H1 (cell line): ENCODE measurements at regions not wholly inside any gene's neighbourhood (a gene's known extent, or its start where the extent isn't known, plus 50 kb on each side); places are given as distances from the start of the nearest gene placed in this dataset.

ENCODE experiments used
- CTCF ChIA-PET: fragments of 300-600 bp; sonication (Branson Sonifier 250); formaldehyde crosslinking; loops from one replicate; lab custom pipeline; 2021; ENCODE audit not compliant: partially characterized antibody; lab: Charles Lee
- POLR2A ChIA-PET: fragments of 300-600 bp; sonication (Branson Sonifier 250); formaldehyde crosslinking; loops from one replicate; lab custom pipeline; 2021; ENCODE audit warnings: inconsistent platforms; ENCODE audit not compliant: partially characterized antibody; lab: Charles Lee
- DNase-seq, 2 experiments: peaks; one replicate each; pipeline versions ENCODE4 v3.0.0 to v3.0.0-alpha.2; 2010 to 2022; ENCODE audit warnings: low spot score in 2 of 2, low read depth in 1 of 2, mixed read lengths in 1 of 2
- FAIRE-seq: peaks from 2 replicates; lab custom pipeline; 2011; peaks lifted over from hg19 to GRCh38; lab: Jason Lieb, UNC
- H2AFZ ChIP-seq: 2 replicates; pipeline ENCODE4 v1.8.1; 2012; ENCODE audit warnings: low read length, inconsistent platforms
- H2AK5ac ChIP-seq: 2 replicates; pipeline ENCODE4 v1.6.1; 2013; ENCODE audit warnings: low read depth, low read length
- H2BK120ac ChIP-seq: replicated peaks from 2 replicates; pipeline ENCODE3; 2013; ENCODE audit warnings: low read depth, low read length, inconsistent platforms
- H2BK12ac ChIP-seq: 2 replicates; pipeline ENCODE4 v1.6.1; 2013; ENCODE audit warnings: low read depth, low read length
- H2BK15ac ChIP-seq: 2 replicates; pipeline ENCODE4 v1.6.1; 2013; ENCODE audit warnings: low read length
- H2BK20ac ChIP-seq: 2 replicates; pipeline ENCODE4 v1.6.1; 2013; ENCODE audit warnings: low read length
- H2BK5ac ChIP-seq: 2 replicates; pipeline ENCODE4 v1.6.1; 2013; ENCODE audit warnings: low read depth, low read length
- H3K14ac ChIP-seq: 2 replicates; pipeline ENCODE4 v1.6.1; 2013; ENCODE audit warnings: inconsistent platforms; ENCODE audit not compliant: insufficient read length
- H3K18ac ChIP-seq: 2 replicates; pipeline ENCODE4 v1.6.1; 2013; ENCODE audit warnings: low read length; ENCODE audit errors: extremely low read depth
- H3K23ac ChIP-seq: 2 replicates; pipeline ENCODE4 v1.6.1; 2013; ENCODE audit warnings: inconsistent platforms; ENCODE audit not compliant: insufficient read length
- H3K23me2 ChIP-seq: 2 replicates; pipeline ENCODE4 v1.6.1; 2013; ENCODE audit warnings: low read depth, low read length
- H3K27ac ChIP-seq: 2 replicates; pipeline ENCODE4 v1.6.1; 2011; ENCODE audit warnings: low read depth, low read length, inconsistent platforms
- H3K27me3 ChIP-seq, 4 experiments: replicated peaks in 1 of 4; 1 replicate in 1 of 4; 2 replicates in 3 of 4; pipeline versions ENCODE4 v1.6.1 to v1.8.1; 2011 to 2013; ENCODE audit warnings: low read length in 3 of 4, mild to moderate bottlenecking in 3 of 4, inconsistent platforms in 2 of 4, mixed read lengths in 2 of 4, moderate library complexity in 1 of 4; ENCODE audit not compliant: control insufficient read depth in 3 of 4, insufficient read depth in 3 of 4; ENCODE audit errors: extremely low read depth in 1 of 4
- H3K36me3 ChIP-seq, 4 experiments: 2 replicates each; pipeline versions ENCODE4 v1.6.1 to v1.8.1; 2011 to 2013; ENCODE audit warnings: mild to moderate bottlenecking in 4 of 4, low read length in 3 of 4, moderate library complexity in 2 of 4, control low read depth in 1 of 4, inconsistent platforms in 1 of 4; ENCODE audit not compliant: insufficient read depth in 4 of 4, control insufficient read depth in 2 of 4
- H3K4ac ChIP-seq: replicated peaks from 2 replicates; pipeline ENCODE3; 2013; ENCODE audit warnings: low read length, low read depth, mixed read lengths, inconsistent platforms; ENCODE audit not compliant: insufficient read length
- H3K4me1 ChIP-seq, 4 experiments: replicated peaks in 1 of 4; 1 replicate in 1 of 4; 2 replicates in 3 of 4; pipeline versions ENCODE4 v1.6.1 to v1.8.1; 2011 to 2013; ENCODE audit warnings: low read length in 3 of 4, inconsistent platforms in 2 of 4, mixed read lengths in 1 of 4; ENCODE audit not compliant: insufficient read depth in 4 of 4, control insufficient read depth in 3 of 4
- H3K4me2 ChIP-seq, 2 experiments: 2 replicates each; pipeline versions ENCODE4 v1.6.1 to v1.8.1; 2011 to 2013; ENCODE audit warnings: low read depth in 2 of 2, low read length in 2 of 2, control low read depth in 1 of 2, inconsistent platforms in 1 of 2, mild to moderate bottlenecking in 1 of 2; ENCODE audit not compliant: insufficient read depth in 1 of 2
- H3K4me3 ChIP-seq, 4 experiments: fragments of 200-600, 300-600 bp in 1 of 4; sonication (generic), shearing (Covaris generic), sonication (Bioruptor Twin) in 1 of 4; 2 replicates each; pipeline versions ENCODE4 v1.5.1 to v1.8.1; 2011 to 2016; ENCODE audit warnings: low read length in 4 of 4, low read depth in 3 of 4, control low read depth in 2 of 4, inconsistent platforms in 2 of 4, mild to moderate bottlenecking in 2 of 4, mixed read lengths in 1 of 4, moderate library complexity in 1 of 4; ENCODE audit not compliant: insufficient read depth in 2 of 4; ENCODE audit errors: extremely low read depth in 1 of 4
- H3K56ac ChIP-seq: replicated peaks from 2 replicates; pipeline ENCODE3; 2013; ENCODE audit warnings: low read depth, mild to moderate bottlenecking, mixed read lengths, low read length, inconsistent platforms; ENCODE audit not compliant: insufficient read length
- H3K79me1 ChIP-seq: 2 replicates; pipeline ENCODE4 v1.6.1; 2013; ENCODE audit warnings: low read depth, low read length, control low read depth
- H3K79me2 ChIP-seq, 2 experiments: 2 replicates each; pipeline versions ENCODE4 v1.6.1 to v1.8.1; 2012 to 2013; ENCODE audit warnings: low read length in 2 of 2, mild to moderate bottlenecking in 2 of 2, inconsistent platforms in 1 of 2; ENCODE audit not compliant: insufficient read depth in 2 of 2, control insufficient read depth in 1 of 2
- H3K9ac ChIP-seq, 4 experiments: replicated peaks in 1 of 4; 1 replicate in 1 of 4; 2 replicates in 3 of 4; pipeline versions ENCODE4 v1.6.1 to v1.8.1; 2011 to 2013; ENCODE audit warnings: low read depth in 3 of 4, low read length in 3 of 4, control low read depth in 2 of 4, mild to moderate bottlenecking in 2 of 4, moderate library complexity in 2 of 4, inconsistent platforms in 1 of 4; ENCODE audit errors: extremely low read depth in 1 of 4
- H3K9me3 ChIP-seq, 2 experiments: 2 replicates each; pipeline versions ENCODE4 v1.6.1 to v1.8.1; 2012 to 2013; ENCODE audit warnings: mild to moderate bottlenecking in 2 of 2, moderate library complexity in 2 of 2, control low read depth in 1 of 2, inconsistent platforms in 1 of 2, low read depth in 1 of 2, low read length in 1 of 2, mixed read lengths in 1 of 2; ENCODE audit not compliant: insufficient read depth in 2 of 2
- H4K20me1 ChIP-seq, 2 experiments: replicated peaks in 1 of 2; 2 replicates each; pipeline versions ENCODE3 to v1.8.1; 2011 to 2013; ENCODE audit warnings: inconsistent platforms in 2 of 2, low read length in 2 of 2, mild to moderate bottlenecking in 1 of 2; ENCODE audit not compliant: insufficient read depth in 2 of 2, control insufficient read depth in 1 of 2
- H4K5ac ChIP-seq: 2 replicates; pipeline ENCODE4 v1.6.1; 2013; ENCODE audit warnings: low read length, low read depth, mixed read lengths, inconsistent platforms; ENCODE audit not compliant: insufficient read length
- H4K8ac ChIP-seq: 2 replicates; pipeline ENCODE4 v1.8.0; 2013; ENCODE audit warnings: mild to moderate bottlenecking, moderate library complexity, low read length, inconsistent platforms; ENCODE audit not compliant: insufficient read depth; ENCODE audit errors: extremely low read depth
- H4K91ac ChIP-seq: replicated peaks from 2 replicates; pipeline ENCODE3; 2013; ENCODE audit warnings: low read length, mixed read lengths, inconsistent platforms; ENCODE audit not compliant: insufficient read length
- BACH1 ChIP-seq: IDR thresholded peaks from 2 replicates; pipeline ENCODE4 v1.6.1; 2012; ENCODE audit warnings: low read length, improper control_type of control experiment
- CEBPB ChIP-seq: IDR thresholded peaks from 2 replicates; pipeline ENCODE4 v1.6.1; 2012; ENCODE audit warnings: low read depth, low read length
- CREB1 ChIP-seq: IDR thresholded peaks from 2 replicates; pipeline ENCODE4 v1.6.1; 2012; ENCODE audit warnings: inconsistent platforms
- GABPA ChIP-seq: IDR thresholded peaks from 2 replicates; pipeline ENCODE4 v1.6.1; 2011; ENCODE audit warnings: mild to moderate bottlenecking, low read length, moderate library complexity, borderline replicate concordance; ENCODE audit not compliant: insufficient read depth
- HDAC6 ChIP-seq: IDR thresholded peaks from one replicate; pipeline ENCODE4 v1.7.1; 2012; ENCODE audit warnings: low read depth, mild to moderate bottlenecking, inconsistent platforms, low read length, moderate library complexity
- JUN ChIP-seq: IDR thresholded peaks from 2 replicates; pipeline ENCODE4 v1.6.1; 2011; ENCODE audit warnings: low read depth, mild to moderate bottlenecking, improper control_type of control experiment, low read length
- KDM1A ChIP-seq: fragments of 200-600, 300-600 bp; sonication (generic); IDR thresholded peaks from 2 replicates; pipeline ENCODE4 v1.7.1; 2016; ENCODE audit warnings: mild to moderate bottlenecking, low read length, borderline replicate concordance
- POLR2A ChIP-seq, 2 experiments: IDR thresholded peaks; 1 replicate in 1 of 2; 2 replicates in 1 of 2; pipeline ENCODE4 v1.6.1; 2011; ENCODE audit warnings: low read depth in 2 of 2, low read length in 2 of 2, mild to moderate bottlenecking in 2 of 2; ENCODE audit errors: control extremely low read depth in 1 of 2
- POLR2AphosphoS5 ChIP-seq: IDR thresholded peaks from 2 replicates; pipeline ENCODE4 v1.6.1; 2011; ENCODE audit warnings: low read depth, low read length
- RFX5 ChIP-seq: IDR thresholded peaks from 2 replicates; pipeline ENCODE4 v1.6.1; 2011; ENCODE audit warnings: low read depth, low read length, improper control_type of control experiment, borderline replicate concordance
- RXRA ChIP-seq: IDR thresholded peaks from 2 replicates; pipeline ENCODE4 v1.6.1; 2011; ENCODE audit warnings: low read depth, mild to moderate bottlenecking, low read length, moderate library complexity; ENCODE audit not compliant: insufficient read depth
- SP1 ChIP-seq: IDR thresholded peaks from 2 replicates; pipeline ENCODE4 v1.6.1; 2011; ENCODE audit warnings: low read depth, low read length
- SUZ12 ChIP-seq: fragments of 200-600 bp; sonication (generic); IDR thresholded peaks from 2 replicates; pipeline ENCODE4 v1.6.1; 2012; ENCODE audit warnings: mild to moderate bottlenecking, inconsistent platforms, low read length, moderate library complexity, mixed read lengths
- WGBS, 2 experiments: shearing (Covaris generic) in 1 of 2; methylation state at CpG; one replicate each; pipeline versions ENCODE4 v1.1.6 to v1.1.7; 2013 to 2015; ENCODE audit warnings: low lambda C conversion rate in 2 of 2, mixed read lengths in 2 of 2, inconsistent platforms in 1 of 2, low coverage in 1 of 2, missing lambda C conversion rate in 1 of 2; ENCODE audit not compliant: insufficient replicate concordance in 2 of 2, insufficient coverage in 1 of 2, insufficient read length in 1 of 2; ENCODE audit errors: extremely low coverage in 1 of 2, missing lambda C conversion rate in 1 of 2; 5-methylcytosine and 5-hydroxymethylcytosine counted together
- TF ChIP-seq, protein P1 (sequence below): IDR thresholded peaks from 2 replicates; pipeline ENCODE4 v1.6.1; 2011; ENCODE audit warnings: low read length, improper control_type of control experiment

- 79% methylated on average over 2 of the region's 2 CpGs; no CpG with 5 or more reads in 1 of the 2 experiments for WGBS, 2 experiments
- Histone ChIP-seq H3K4me3 (no peak overlapping the region), H4K8ac (no peak overlapping the region), H2AK5ac (no peak overlapping the region), H3K9ac (no peak overlapping the region), H3K79me1 (no peaks in the 10 kb centered on the region), H3K14ac (no peak overlapping the region), H2BK15ac (no peak overlapping the region), H3K36me3 (no peaks in the 10 kb centered on the region), H3K18ac (no peak overlapping the region), H3K27me3 (no peaks in the 10 kb centered on the region), H3K9me3 (no peaks in the 10 kb centered on the region), H3K4me1 (no peaks in the 10 kb centered on the region), H3K79me2 (no peaks in the 10 kb centered on the region), H4K20me1 (no peaks in the 10 kb centered on the region), H3K27ac (no peak overlapping the region), H4K5ac (no peak overlapping the region), H2BK12ac (no peak overlapping the region), H3K23me2 (no peaks in the 10 kb centered on the region), H2BK120ac (no peak overlapping the region), H2BK20ac (no peak overlapping the region), H2BK5ac (no peak overlapping the region), H3K23ac (no peak overlapping the region), H2AFZ (no peak overlapping the region), H4K91ac (no peak overlapping the region), H3K4ac (no peak overlapping the region), H3K4me2 (no peak overlapping the region), H3K56ac (no peak overlapping the region)
- DNase-seq (no peak), FAIRE-seq (no peak)
- POLR2A ChIA-PET: no interaction called here
- CTCF ChIA-PET: interaction anchor here (0.8 to 2.2 kb wide), 6 partner anchors 10 to 83 kb away, joined by 3 to 5 read pairs (median 4); no protein-coding TSS in a partner anchor
- TF ChIP-seq HDAC6: no peak
- TF ChIP-seq POLR2A (IDR thresholded peaks at IDR 0.05; ENCODE audit: control extremely low read depth in 1 of 2, low read depth in 2 of 2, low read length in 2 of 2): no peak
- no peak for TF ChIP-seq CEBPB
- no peak for TF ChIP-seq BACH1
- no peak for TF ChIP-seq JUN
- TF ChIP-seq SUZ12: no peak
- TF ChIP-seq, protein P1, sequence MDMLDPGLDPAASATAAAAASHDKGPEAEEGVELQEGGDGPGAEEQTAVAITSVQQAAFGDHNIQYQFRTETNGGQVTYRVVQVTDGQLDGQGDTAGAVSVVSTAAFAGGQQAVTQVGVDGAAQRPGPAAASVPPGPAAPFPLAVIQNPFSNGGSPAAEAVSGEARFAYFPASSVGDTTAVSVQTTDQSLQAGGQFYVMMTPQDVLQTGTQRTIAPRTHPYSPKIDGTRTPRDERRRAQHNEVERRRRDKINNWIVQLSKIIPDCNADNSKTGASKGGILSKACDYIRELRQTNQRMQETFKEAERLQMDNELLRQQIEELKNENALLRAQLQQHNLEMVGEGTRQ: no peak
- TF ChIP-seq CREB1: no peak
- no peak for TF ChIP-seq KDM1A
- TF ChIP-seq SP1: no peak
- no peak for TF ChIP-seq RFX5
- TF ChIP-seq GABPA: no peak
- no peak for TF ChIP-seq POLR2AphosphoS5
- TF ChIP-seq RXRA: no peak
Observed at GRCh38 chr3:16067837-16068471, 106.5 kb upstream of the GALNT15 start.
